Stimulated activated CD8-positive, alpha-beta memory T cell treated with anti-CD3 and anti-CD28 coated beads, Interleukin-12 subunit alpha, Interleukin-12 subunit beta, amount 100 ng/mL, for 1 hour (primary cell): ENCODE measurements at regions not wholly inside any gene's neighbourhood (a gene's known extent, or its start where the extent isn't known, plus 50 kb on each side); places are given as distances from the start of the nearest gene placed in this dataset.
"Not testable (repeated sequence)": the region's sequence is repeated elsewhere in the genome, so short reads cannot be mapped to it uniquely, and the experiment has no call there.

Experiments
- DNase-seq: peaks from one replicate; pipeline ENCODE4 v3.0.0-alpha.2; 2020; ENCODE audit warnings: low read depth

DNA sequence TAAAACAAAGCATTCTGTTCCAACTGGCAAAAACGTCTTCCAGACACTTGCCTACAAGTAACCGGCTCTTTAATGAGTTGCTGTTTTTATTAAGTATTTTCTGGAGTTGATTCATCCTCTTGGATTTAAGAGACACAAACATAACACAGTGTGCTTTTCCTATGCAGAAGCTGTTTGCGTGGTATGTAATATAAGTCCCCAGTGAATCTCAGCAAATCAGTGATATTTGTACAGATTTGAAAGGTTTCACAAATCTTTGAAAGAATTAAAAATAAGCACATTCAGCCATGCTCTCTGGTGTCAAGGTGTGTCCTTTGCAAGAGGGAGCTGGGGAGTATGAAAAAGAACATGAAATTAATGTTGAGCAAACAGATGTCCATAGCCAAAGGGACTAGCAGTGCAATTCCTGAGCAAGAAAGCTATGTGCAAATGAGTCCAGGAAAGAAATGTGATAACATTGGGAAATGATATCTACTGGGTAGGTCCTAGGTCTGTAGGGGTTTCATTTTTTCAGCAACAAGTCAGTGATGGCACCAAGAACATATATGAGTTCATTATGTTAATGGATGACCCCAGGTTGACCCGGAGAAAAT lies 170.1 kb upstream of the PHACTR1 start:
- no peak for DNase-seq

DNA sequence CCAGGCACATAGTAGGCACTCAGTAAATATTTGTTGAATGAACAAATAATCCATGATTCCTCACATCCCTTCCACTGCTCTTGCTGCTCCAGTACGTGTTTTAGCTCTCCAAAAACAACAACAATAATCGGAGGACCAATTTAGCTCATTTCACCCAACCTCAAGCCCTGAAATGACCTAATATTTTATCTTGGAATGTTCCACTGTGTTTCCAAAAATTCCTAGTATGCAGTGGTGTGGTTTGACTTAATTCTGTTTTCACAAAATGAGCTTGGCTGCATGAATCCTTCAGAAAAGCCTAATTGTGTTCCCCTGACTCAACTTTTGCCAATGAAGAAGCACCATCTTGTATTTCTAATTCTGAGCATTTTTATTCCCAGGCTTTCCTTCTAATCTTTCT lies 168.0 kb upstream of the PHACTR1 start:
- DNase-seq: no peak

DNA sequence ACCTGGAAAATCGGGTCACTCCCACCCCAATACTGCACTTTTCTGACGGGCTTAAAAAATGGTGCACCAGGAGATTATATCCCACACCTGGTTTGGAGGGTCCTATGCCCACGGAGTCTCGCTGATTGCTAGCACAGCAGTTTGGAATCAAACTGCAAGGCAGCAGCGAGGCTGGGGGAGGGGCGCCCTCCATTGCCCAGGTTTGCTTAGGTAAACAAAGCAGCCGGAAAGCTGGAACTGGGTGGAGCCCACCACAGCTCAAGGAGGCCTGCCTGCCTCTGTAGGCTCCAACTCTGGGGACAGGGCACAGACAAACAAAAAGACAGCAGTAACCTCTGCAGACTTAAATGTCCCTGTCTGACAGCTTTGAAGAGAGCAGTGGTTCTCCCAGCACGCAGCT lies 167.1 kb upstream of the PHACTR1 start:
- not testable (repeated sequence) for DNase-seq

DNA sequence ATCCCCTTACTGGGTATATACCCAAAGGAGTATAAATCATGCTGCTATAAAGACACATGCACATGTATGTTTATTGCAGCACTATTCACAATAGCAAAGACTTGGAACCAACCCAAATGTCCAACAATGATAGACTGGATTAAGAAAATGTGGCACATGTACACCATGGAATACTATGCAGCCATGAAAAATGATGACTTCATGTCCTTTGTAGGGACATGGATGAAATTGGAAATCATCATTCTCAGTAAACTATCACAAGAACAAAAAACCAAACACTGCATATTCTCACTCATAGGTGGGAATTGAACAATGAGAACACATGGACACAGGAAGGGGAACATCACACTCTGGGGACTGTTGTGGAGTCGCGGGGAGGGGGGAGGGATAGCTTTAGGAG lies 161.7 kb upstream of the PHACTR1 start:
- DNase-seq: not testable (repeated sequence)

DNA sequence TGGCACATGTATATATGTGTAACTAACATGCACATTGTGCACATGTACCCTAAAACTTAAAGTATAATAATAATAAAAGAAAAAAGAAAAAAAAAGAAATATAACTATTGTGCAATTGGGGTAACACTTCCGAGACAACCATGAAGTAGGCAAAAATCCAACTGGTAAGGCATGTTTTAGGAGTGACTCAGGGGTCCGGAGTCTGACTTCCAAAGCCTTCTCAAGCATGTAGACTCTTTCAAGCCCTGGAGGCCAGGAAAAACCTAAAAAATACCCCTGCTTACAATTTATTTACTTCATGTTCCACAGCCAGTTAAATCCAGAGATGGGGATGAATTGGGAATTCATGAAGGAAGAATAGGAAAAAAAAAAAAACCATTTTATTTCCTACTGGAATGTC lies 161.3 kb upstream of the PHACTR1 start:
- DNase-seq: no peak

DNA sequence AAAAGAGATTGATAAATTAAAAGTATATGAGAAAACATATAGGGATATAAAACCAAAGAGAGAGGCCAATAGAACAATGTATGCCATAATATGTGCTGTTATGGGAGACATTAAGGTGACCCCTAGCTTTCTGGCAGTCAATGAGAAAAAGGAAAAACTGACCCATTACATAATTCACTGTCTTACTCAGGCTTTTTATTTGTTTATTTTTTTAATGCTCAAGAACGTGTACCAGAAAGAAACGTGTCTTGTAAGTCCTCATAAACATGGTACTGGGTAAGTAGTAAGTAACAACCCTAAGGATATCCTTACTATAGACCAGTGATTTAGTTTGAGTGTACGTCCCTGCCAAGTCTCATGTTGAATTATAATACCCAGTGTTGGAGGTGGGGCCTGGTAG lies 160.8 kb upstream of the PHACTR1 start:
- DNase-seq: no peak

DNA sequence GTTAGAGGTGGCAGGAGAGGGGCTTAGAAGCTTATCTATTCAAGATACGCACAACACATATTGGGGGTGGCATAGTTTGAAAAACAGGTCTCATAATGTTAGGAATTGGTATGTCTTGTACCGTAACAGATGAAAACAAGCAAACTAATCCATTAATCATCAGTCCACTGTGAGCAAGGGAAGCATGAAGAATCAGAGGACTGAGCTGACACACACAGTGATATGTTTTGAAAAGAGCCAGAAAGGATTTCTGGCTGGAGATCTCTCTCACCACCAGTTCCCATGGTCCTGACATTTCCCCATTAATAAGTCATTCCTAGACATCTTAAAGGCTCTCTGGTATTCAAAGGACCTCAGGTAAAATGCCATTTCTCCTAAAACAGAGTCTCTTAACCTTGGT lies 158.8 kb upstream of the PHACTR1 start:
- no peak for DNase-seq

DNA sequence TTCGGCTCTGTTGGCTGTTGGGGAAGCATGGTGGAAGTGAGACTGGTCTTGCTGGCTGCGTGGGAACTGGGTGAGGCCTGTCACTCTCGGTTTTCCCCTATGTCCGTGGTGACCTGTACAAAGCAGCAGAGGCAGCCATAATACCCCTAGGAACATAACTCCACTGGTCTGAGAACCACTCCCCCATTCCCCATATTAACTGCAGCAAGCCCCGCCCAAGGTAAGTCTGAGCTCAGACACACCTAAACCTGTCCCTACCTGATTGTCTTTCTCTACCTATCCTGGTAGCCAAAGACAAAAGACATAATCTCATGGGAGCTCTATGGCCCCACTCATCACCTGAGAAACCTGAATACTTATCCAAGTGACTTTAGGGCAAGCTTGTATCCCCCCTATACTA lies 156.3 kb upstream of the PHACTR1 start:
- no peak for DNase-seq

DNA sequence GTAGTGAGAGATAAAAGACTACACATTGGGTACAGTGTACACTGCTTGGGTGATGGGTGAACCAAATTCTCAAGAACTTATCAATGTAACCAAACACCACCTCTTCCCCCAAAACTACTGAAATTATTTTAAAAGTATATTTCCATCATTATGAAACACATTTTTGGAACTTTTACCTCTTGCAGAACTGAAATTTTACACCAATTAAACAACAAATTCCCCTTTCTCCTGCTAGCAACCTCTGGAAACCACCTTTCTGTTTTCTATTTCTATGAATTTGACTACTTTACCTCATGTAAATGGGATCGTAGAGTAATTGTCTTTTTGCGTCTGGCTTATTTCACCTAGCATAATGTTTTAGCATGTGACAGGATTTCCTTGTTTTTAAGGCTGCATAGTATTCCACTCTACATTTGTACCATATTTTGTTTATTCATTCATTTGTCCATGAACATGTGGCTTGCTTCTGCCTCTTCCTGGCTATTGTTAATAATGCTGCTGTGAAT lies 149.9 kb upstream of the PHACTR1 start:
- DNase-seq: no peak

DNA sequence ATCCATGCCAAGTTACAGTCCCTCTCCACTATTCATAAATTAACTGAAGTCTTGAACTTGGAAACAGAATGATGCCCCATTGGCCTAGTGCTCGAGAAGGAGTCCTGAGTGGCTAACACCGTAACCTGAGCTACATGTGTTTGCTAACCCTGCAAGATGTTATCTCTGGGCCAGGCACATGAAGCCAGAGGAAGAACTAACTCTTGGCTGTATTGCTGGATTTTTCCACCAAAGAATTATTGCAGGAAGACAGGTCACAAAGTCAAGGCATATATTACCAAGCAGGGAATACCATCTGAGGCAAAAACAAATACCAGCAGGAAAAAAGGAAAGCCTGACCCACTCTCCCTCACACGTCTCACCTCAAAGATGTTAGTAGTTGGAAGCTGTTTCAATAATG lies 148.9 kb upstream of the PHACTR1 start:
- DNase-seq: no peak

DNA sequence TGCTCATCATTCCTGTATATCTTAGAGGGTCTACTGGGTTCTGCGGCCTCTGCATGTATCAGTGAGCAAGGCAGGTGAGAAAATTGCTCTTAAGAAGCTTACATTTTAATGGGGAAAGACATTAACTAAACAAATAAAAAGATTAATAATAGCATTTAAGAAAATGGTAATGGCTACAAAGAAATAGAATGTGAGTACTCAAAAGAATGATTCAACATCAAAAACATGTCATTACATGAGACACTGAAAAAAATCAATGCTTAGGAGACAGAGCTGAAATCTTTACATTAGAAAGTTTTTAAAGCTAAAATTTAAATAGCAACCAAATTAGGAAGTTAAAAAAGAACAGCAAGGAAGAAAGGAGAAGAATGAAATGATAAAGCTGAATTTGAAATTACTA lies 146.9 kb upstream of the PHACTR1 start:
- no peak for DNase-seq

DNA sequence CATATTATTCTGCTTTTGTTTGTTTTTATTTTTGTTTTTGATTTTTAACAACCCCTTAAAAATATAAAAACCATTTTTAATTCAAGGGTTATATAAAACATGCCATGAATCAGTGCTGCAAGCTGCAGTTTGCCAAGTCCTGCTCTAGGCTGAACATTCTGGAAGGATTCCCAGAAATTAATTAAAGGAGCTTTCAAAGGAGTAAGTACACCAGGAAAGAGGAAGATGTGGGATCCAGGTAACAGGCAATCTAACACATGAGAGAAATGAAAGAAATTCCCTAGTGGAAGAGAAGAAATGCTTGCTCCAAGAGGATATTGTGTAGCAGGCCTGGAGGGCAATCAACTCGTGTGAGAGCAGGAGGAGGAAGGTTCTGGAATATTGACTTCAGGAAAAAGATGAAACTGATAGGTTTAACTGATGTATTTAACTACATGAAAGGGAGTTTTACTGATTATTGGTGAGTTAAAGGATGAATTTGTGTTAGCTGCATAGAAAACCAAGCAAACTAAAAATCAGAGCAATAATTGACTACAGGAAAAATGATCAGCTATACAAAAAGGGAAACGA lies 146.0 kb upstream of the PHACTR1 start:
- no peak for DNase-seq

DNA sequence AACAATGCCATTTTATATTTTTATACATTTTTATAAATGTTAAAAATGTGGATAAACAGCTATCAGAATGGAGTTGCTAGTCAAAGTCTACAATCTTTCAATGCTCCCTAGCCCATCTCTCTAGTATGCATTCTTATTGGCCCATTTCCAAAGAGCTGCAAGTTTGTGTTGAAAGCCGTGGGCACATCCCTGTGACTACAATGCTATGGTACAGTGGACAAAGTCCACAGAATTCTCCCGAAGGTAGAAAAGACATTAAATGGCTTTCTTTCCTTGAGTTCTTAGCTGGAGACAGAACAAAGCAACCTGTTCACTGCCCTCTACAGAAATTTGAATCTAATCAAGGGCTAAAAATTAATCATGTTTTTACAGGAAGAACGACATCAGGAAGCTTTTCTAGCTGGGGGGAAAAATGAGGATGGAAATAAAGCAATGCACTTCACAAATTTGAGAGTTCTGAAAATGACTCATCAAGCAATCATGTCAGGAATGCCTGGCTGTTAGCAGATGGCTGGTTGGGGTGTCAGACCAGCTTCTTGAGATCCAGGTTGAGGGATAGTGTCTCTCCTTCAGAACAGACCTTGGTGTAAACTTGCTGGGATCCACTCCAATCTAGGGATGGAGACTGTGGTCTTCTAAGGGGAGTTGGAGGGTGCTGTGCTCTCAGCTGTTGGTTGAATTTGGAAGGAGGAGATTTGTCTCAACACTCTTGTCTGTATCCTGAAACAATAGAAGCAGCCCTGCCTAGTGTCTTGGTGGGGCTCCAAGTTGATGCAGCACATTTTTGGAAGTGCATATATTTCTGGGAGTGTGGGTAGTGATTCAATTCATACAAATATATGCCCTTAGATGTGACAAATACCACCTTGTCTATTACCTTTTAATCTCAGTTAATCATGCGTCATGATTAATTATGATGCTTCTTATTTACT lies 143.4 kb upstream of the PHACTR1 start:
- no peak for DNase-seq

DNA sequence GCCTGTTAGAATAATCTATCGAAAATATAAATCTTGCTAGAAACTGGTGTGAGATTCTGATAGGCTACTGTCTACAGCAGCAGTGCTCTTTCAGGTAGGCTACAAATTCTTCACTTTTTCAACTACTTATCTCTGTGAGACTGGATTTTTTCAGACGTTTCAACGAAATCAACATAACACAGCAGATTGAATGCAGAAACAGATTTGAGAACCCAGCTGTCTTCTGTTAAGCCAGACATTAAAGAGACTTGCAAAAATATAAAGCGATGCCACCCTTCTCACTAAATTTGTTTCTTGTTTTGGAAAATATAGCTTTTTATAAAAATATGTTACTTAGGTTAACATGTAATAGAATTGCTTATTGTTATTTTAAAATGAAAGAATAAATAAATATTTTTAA lies 140.6 kb upstream of the PHACTR1 start:
- DNase-seq: no peak

DNA sequence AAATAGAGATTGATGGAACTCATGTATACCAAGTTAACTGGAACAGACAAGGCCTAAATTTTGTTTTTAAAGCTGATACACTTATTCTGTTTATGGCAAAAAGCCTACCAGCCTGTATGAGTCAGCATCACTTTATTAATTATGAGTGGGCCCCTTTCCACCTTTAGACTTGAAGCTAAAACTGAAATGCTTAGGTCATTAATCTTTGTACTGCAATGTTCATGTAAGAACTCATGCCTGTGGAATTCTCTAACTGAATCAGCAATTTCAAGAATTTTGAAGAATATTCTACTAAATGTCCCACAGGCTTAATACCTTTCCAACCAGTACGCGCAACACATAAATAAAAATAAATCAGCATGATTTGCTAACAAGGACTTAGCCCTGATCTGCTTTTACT lies 140.2 kb upstream of the PHACTR1 start:
- DNase-seq: no peak

DNA sequence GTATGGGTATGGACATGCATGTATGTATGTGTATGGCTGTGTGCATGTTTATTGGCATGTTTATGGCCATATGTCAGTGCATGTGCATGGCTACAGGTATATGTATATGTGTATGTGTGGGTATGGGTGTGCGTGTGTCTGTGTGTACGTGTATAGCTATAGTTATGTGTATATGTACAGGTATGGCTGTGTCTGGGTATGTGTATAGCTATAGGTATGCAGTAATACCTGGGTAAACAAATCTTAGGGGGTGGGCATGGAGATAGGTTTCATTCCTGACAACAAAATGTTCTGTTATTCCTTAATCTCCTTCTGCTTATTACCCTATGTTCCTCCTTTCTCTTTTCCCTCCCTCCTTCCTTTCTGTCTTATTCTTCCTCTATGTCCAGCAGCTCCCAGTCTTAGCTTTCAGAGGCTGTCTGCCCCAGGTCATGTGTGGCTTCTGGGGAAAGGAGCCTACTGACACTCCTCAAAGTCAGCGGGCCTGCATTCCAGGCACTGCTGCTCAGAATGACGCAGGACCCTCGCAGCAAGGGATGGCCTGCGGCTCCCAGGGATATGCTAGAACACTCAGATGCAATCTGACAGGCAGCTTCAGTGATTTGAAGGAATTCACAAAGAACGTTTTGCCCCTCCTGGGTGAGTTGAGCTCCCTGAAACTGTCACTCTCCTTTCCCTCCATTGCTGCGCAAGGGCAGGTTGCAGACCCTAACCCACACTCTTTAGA lies 139.3 kb upstream of the PHACTR1 start:
- DNase-seq: no peak

DNA sequence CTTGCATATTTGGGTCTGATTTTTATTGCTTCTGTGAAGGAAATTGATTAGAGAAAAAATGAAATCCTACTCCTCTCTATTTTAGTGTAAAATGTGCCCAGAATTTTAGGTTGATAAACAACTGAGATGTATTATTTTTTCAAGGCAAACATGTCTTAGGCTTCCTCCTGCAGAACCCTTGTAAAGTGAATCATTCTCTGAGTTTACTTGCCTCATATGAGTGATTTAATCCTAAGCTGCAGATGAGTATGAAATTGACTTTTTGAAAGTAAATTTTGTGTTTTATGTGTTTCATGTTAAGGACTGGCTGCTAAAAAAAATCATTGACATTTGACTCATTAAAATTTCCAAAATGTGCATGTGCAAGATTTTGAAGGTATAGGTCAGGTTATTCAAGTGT lies 138.5 kb upstream of the PHACTR1 start:
- DNase-seq: no peak

DNA sequence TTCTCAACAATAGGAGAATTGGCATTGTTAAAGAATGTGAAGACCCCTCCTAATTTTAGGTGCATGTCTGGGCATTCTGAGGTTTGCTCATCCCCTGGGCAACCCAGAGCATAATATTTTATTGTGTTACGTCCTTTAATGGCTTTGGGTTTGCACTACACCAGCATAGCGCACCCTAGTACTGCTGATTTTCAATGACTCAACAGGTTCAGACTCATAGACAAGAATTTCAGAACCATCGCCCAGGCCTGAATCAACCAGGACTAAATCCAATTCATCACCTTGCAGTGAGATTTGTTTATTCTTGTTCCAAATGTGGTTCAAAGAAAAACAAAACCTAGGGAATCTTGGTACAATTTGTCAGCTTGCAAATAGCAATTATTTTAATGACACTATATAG lies 137.8 kb upstream of the PHACTR1 start:
- no peak for DNase-seq

DNA sequence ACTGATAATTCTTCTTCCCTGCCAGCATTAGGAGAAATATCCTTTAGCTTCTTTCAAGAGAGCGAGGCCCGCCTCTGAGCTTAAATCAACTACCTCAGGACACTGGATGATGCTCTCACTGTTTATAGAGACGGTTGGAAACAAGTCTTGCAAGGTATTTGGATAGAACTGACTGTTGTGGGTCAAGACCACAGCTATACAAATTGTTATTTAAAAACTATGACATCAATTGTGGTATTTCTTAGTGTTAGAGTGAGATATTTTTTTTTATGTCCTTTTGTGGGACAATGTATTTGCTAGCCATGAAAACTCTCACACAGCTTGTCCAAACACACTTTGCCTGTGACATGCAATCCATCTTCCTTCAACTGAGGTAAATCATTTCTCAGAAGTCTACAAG lies 136.3 kb upstream of the PHACTR1 start:
- DNase-seq: no peak

DNA sequence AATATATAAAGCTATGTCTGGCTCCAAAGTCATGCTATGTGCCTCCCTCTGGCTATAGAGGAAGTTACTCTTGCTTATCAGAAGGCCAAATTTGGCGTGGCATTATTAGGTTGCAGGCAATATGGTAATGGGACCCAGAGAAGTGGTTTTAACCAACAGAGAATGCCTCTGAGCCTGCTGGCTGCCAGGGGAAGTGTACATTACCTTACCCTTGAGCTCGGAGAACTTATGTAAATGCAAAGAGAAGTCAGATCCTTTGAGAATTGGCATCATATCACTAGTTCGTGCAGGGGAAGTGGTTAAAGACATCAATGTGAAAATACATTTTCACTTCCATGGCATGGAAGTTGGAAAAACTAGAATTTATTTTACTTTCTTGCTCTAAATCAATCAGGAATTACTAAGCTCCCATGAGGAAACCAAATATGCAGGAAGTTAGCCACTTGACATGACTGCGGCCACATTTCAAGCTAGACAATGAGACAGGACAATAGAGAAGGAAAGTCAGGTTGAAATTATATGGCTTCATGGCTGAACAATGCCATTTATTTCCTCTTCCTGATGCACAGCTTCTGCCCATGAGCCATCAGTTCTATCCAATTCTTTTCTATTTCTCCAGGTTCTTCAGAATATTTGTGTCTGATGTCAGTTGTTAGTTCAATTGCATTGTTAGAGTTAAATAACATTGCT lies 134.0 kb upstream of the PHACTR1 start:
- DNase-seq: no peak

DNA sequence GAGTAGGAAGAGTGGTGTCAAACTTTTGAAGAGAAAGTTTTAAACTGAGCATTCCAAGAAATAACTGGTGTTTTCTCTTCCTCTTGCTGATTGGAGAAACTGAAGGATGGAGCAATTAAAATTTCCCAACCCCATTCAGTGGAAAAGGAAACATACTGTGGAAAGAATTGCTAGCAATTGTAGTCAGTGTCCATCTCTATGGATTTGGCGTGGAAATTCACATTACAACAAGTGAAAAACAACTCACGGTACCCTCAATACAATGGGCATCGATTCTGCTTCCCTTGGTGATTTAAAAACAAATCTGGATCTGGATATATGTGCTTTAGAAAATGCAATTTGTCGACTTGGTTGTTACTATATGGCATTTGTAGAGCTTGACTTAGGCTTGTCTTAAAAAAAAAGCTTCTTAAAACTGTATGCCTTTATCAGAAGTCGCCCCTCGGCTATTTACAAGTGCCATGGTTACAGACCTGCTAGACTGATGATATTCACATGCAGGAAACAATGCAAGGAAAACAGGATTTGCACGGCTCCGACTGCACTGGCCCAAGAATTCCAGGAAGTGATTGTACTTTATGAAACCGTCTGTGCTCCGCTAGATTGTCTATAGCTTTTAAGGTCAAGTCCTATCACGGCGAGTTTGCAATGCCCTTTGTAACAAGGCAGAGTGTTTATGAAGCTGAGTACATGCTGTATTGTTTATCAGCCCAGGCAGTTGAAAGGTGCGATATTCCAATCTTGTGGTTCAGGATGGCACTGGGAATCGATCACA lies 131.7 kb upstream of the PHACTR1 start:
- DNase-seq: no peak
